ENCODE measurements at regions not wholly inside any gene's neighbourhood (a gene's known extent, or its start where the extent isn't known, plus 50 kb on each side); places are given as distances from the start of the nearest gene placed in this dataset.

DNA sequence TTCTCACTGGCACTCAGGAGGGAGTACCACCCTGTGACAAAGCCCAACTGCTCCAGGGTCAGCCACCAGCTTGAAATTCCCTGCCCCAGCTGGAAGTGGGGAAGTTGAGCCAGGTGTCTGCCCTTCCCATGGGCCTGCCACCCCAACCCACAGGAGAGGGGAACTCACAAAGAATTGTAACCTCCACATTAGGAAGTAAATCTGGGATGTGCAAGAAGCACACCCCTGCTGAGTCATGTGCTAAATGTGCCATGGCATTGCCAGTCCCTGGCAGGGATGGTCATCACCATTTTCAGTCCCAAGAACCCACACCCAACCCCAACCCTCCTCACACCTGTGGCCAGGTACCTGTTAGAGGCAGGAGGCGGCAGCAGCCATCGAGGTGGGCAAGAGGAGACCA lies 165.2 kb upstream of the THBS1 start:
- Histone ChIP-seq H3K36me3 (ENCODE audit: control insufficient read depth, insufficient read depth, low read length) (peaks cover 2% of the 10 kb centered on the region), H3K4me3 (ENCODE audit: low read depth, low read length) (no peak overlapping the region), H3K9me3 (peaks cover 16% of the 10 kb centered on the region), H3K4me1 (peaks cover 18% of the 10 kb centered on the region), H3K27me3 (replicated peaks; ENCODE audit: control insufficient read depth, insufficient read depth, low read length) (no peaks in the 10 kb centered on the region)
- intact Hi-C loops (cut with micrococcal nuclease; ENCODE audit: unreplicated experiment) = loop anchor here (5.0 kb wide), 1 partner anchor 143 kb away; no protein-coding TSS in a partner anchor
- H3K9me3 Mint-ChIP-seq (ENCODE audit: unreplicated experiment) = peaks cover 29% of the 10 kb centered on the region
- peaks cover 16% of the 10 kb centered on the region for H3K4me1 Mint-ChIP-seq (ENCODE audit: low read depth, unreplicated experiment)
- no peak for DNase-seq
- TF ChIP-seq, protein P1, sequence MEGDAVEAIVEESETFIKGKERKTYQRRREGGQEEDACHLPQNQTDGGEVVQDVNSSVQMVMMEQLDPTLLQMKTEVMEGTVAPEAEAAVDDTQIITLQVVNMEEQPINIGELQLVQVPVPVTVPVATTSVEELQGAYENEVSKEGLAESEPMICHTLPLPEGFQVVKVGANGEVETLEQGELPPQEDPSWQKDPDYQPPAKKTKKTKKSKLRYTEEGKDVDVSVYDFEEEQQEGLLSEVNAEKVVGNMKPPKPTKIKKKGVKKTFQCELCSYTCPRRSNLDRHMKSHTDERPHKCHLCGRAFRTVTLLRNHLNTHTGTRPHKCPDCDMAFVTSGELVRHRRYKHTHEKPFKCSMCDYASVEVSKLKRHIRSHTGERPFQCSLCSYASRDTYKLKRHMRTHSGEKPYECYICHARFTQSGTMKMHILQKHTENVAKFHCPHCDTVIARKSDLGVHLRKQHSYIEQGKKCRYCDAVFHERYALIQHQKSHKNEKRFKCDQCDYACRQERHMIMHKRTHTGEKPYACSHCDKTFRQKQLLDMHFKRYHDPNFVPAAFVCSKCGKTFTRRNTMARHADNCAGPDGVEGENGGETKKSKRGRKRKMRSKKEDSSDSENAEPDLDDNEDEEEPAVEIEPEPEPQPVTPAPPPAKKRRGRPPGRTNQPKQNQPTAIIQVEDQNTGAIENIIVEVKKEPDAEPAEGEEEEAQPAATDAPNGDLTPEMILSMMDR (IDR thresholded peaks at IDR 0.05; ENCODE audit: insufficient read depth in 1 of 2, low read depth in 1 of 2, low read length in 1 of 2, severe bottlenecking in 1 of 2, unreplicated experiment in 1 of 2) = no peak
- CTCF ChIA-PET = no interaction called here
- no TSS peak for BruUV-seq (replicated peaks)
- POLR2A ChIA-PET = no interaction called here
- H3K4me3 Mint-ChIP-seq (ENCODE audit: unreplicated experiment) = no peak overlapping the region
- H3K27me3 Mint-ChIP-seq (ENCODE audit: insufficient read depth, unreplicated experiment) = no peaks in the 10 kb centered on the region
- H3K27ac Mint-ChIP-seq (ENCODE audit: unreplicated experiment) = no peak overlapping the region
- H3K36me3 Mint-ChIP-seq (ENCODE audit: insufficient read depth, unreplicated experiment) = peaks cover 12% of the 10 kb centered on the region

DNA sequence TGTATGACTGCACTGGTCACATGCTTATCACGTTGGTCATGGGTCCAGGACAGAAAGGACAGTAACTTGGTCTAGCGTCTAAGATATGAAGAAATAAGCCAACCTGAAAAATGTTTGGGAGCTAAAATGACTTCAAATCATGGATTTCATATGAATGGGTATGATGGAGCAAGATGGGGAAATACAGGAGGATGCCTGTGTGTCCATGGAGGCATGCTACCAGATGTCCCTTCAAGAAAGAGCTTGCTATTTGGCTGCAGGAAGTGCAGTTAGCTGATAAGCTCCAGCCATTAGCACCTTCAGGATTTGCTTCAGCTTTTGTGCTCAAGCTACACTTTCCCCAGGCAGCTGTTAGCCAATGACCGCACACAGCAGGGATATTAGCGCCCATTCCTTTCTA lies 164.6 kb upstream of the THBS1 start:
- H3K36me3 ChIP-seq (ENCODE audit: control insufficient read depth, insufficient read depth, low read length) = peaks cover 2% of the 10 kb centered on the region
- H3K4me3 Mint-ChIP-seq (ENCODE audit: unreplicated experiment) = no peak overlapping the region
- BruUV-seq (replicated peaks) = no TSS peak
- intact Hi-C loops (cut with micrococcal nuclease; ENCODE audit: unreplicated experiment) = loop anchor here (5.0 kb wide), 1 partner anchor 144 kb away; no protein-coding TSS in a partner anchor
- DNase-seq = no peak
- H3K4me1 Mint-ChIP-seq (ENCODE audit: low read depth, unreplicated experiment) = peaks cover 16% of the 10 kb centered on the region
- H3K27me3 ChIP-seq (replicated peaks; ENCODE audit: control insufficient read depth, insufficient read depth, low read length) = no peaks in the 10 kb centered on the region
- H3K36me3 Mint-ChIP-seq (ENCODE audit: insufficient read depth, unreplicated experiment) = peaks cover 12% of the 10 kb centered on the region
- H3K9me3 ChIP-seq = peaks cover 16% of the 10 kb centered on the region
- no peak overlapping the region for H3K27ac Mint-ChIP-seq (ENCODE audit: unreplicated experiment)
- TF ChIP-seq, protein P1 (IDR thresholded peaks at IDR 0.05; ENCODE audit: insufficient read depth in 1 of 2, low read depth in 1 of 2, low read length in 1 of 2, severe bottlenecking in 1 of 2, unreplicated experiment in 1 of 2) = no peak
- H3K4me3 ChIP-seq (ENCODE audit: low read depth, low read length) = no peak overlapping the region
- ChIA-PET POLR2A (no interaction called here), CTCF (no interaction called here)
- no peaks in the 10 kb centered on the region for H3K27me3 Mint-ChIP-seq (ENCODE audit: insufficient read depth, unreplicated experiment)
- H3K9me3 Mint-ChIP-seq (ENCODE audit: unreplicated experiment) = peaks cover 23% of the 10 kb centered on the region
- peaks cover 18% of the 10 kb centered on the region for H3K4me1 ChIP-seq

DNA sequence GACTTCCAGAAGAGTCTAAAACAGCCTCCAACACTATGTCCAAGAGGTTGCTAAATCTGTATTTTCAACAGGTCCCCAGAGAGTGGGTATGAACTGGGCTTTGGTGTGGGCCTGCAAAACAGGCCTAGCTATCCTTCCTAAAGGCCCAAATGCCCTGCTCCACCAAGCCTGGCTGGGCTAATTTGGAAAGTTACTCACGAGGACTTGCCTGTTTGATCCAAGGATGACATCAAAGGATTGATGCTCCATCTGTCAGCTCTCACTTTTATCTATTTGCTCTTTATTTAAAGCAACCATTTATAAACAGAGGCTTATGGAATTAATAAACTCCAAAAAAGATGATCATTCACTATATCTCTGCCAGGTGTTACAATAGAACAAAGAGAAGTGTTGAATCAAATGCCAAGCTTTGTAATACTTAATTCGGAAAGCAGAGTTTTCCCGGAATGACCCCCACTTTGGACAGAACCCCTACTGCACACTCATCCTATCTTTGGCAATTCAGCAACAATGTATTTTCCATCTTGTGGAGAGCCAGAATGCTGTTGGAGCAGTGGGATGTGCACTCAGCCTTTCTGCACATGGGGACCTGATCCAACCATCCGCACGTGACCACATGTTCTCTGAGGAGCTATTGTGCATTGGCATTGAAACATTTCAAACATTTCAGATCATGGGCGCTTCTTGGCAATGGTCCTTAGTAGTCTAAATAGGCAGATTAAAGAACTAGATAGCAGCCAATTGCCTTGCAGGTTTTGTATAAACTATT lies 163.3 kb upstream of the THBS1 start:
- H3K4me1 ChIP-seq = peaks cover 18% of the 10 kb centered on the region
- BruUV-seq (replicated peaks) = no TSS peak
- no peak for DNase-seq
- H3K36me3 ChIP-seq (ENCODE audit: control insufficient read depth, insufficient read depth, low read length) = peaks cover 2% of the 10 kb centered on the region
- Mint-ChIP-seq H3K4me1 (ENCODE audit: low read depth, unreplicated experiment) (peaks cover 13% of the 10 kb centered on the region), H3K9me3 (ENCODE audit: unreplicated experiment) (peaks cover 20% of the 10 kb centered on the region), H3K27me3 (ENCODE audit: insufficient read depth, unreplicated experiment) (no peaks in the 10 kb centered on the region), H3K27ac (ENCODE audit: unreplicated experiment) (no peak overlapping the region), H3K36me3 (ENCODE audit: insufficient read depth, unreplicated experiment) (peaks cover 12% of the 10 kb centered on the region), H3K4me3 (ENCODE audit: unreplicated experiment) (no peak overlapping the region)
- POLR2A ChIA-PET = no interaction called here
- intact Hi-C loops (cut with micrococcal nuclease; ENCODE audit: unreplicated experiment) = loop anchor here (2.0 to 5.0 kb wide), 2 partner anchors 145 to 163 kb away; partner anchors contain the start of gene THBS1
- H3K27me3 ChIP-seq (replicated peaks; ENCODE audit: control insufficient read depth, insufficient read depth, low read length) = no peaks in the 10 kb centered on the region
- H3K4me3 ChIP-seq (ENCODE audit: low read depth, low read length) = no peak overlapping the region
- TF ChIP-seq, protein P1 (IDR thresholded peaks at IDR 0.05; ENCODE audit: insufficient read depth in 1 of 2, low read depth in 1 of 2, low read length in 1 of 2, severe bottlenecking in 1 of 2, unreplicated experiment in 1 of 2) = no peak
- H3K9me3 ChIP-seq = peaks cover 16% of the 10 kb centered on the region
- CTCF ChIA-PET = no interaction called here

Measured in Caco-2 (cell line).